ENCODE measurements at regions not wholly inside any gene's neighbourhood (a gene's known extent, or its start where the extent isn't known, plus 50 kb on each side); places are given as distances from the start of the nearest gene placed in this dataset.

DNA sequence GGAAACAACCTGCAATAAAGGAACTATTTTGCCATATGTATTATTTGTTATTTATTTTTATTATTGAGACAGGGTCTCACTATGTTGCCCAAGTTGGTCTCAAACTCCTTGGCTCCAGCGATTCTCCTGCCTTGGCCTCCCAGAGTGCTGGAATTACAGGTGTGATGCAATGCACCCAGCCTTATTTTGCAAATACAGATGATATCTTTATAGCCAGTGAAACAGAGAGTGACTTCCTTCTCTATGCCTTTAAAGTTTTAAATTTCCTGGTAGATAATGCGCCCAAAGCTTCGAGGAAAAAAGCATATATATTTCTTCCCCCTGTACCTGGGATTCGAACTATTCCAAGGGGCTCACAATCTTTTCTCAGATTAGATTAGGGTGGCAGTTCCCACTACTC, 601.1 kb upstream of the HTR2C start:
- H3K4me3 ChIP-seq = no peak overlapping the region
- TF ChIP-seq, protein P1, sequence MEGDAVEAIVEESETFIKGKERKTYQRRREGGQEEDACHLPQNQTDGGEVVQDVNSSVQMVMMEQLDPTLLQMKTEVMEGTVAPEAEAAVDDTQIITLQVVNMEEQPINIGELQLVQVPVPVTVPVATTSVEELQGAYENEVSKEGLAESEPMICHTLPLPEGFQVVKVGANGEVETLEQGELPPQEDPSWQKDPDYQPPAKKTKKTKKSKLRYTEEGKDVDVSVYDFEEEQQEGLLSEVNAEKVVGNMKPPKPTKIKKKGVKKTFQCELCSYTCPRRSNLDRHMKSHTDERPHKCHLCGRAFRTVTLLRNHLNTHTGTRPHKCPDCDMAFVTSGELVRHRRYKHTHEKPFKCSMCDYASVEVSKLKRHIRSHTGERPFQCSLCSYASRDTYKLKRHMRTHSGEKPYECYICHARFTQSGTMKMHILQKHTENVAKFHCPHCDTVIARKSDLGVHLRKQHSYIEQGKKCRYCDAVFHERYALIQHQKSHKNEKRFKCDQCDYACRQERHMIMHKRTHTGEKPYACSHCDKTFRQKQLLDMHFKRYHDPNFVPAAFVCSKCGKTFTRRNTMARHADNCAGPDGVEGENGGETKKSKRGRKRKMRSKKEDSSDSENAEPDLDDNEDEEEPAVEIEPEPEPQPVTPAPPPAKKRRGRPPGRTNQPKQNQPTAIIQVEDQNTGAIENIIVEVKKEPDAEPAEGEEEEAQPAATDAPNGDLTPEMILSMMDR (IDR thresholded peaks at IDR 0.05) = no peak
- TF ChIP-seq POLR2A (IDR thresholded peaks at IDR 0.05) = no peak
- TF ChIP-seq EP300 (IDR thresholded peaks at IDR 0.05) = no peak
- WGBS, 2 donors = 75 to 92% methylated on average over 4 of the region's 4 CpGs
- H3K27ac ChIP-seq = no peak overlapping the region
- peaks cover 0 to 6% of the 10 kb centered on the region in 2 donors for H3K27me3 ChIP-seq
- H3K9me3 ChIP-seq = no peaks in the 10 kb centered on the region
- no peak for DNase-seq (ENCODE audit: low spot score in 2 of 2)
- no peaks in the 10 kb centered on the region for H3K4me1 ChIP-seq
- no peaks in the 10 kb centered on the region for H3K36me3 ChIP-seq

GRCh38 chrX:113980953-113981352, 602.9 kb upstream of the HTR2C start:
- H3K4me1 ChIP-seq = no peaks in the 10 kb centered on the region
- TF ChIP-seq EP300 (IDR thresholded peaks at IDR 0.05) = no peak
- no peak overlapping the region for H3K27ac ChIP-seq
- H3K27me3 ChIP-seq = peaks cover 0 to 7% of the 10 kb centered on the region in 2 donors
- no peaks in the 10 kb centered on the region for H3K36me3 ChIP-seq
- no peak overlapping the region for H3K4me3 ChIP-seq
- no peak for DNase-seq (ENCODE audit: low spot score in 2 of 2)
- no peaks in the 10 kb centered on the region for H3K9me3 ChIP-seq
- 62 to 74% methylated on average over 2 of the region's 2 CpGs for WGBS, 2 donors

DNA sequence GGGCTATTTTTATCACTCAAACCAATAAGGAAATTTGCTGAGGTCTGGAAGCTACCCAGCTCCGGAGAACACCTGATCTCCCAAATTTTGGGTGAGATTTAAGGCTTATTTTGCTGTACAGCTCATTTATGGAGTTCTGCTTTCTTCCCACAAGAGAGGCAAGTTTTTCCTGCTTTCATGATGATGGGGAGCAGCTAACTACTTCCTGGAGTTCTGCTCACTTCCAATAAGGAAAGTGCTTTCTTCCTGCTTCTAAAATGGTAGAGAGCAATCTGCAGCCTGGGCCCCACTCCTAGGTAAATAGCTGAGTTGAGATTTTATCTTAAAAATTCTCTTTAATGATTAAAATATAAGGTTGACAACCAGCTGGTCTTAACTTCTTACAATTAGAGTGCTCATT, 606.0 kb upstream of the HTR2C start:
- H3K4me3 ChIP-seq = no peak overlapping the region
- no peaks in the 10 kb centered on the region for H3K4me1 ChIP-seq
- DNase-seq (ENCODE audit: low spot score in 2 of 2) = no peak
- TF ChIP-seq EP300 (IDR thresholded peaks at IDR 0.05) (no peak), POLR2A (IDR thresholded peaks at IDR 0.05) (no peak)
- TF ChIP-seq, protein P1 (IDR thresholded peaks at IDR 0.05) = no peak
- peaks cover 0 to 5% of the 10 kb centered on the region in 2 donors for H3K27me3 ChIP-seq
- no peaks in the 10 kb centered on the region for H3K9me3 ChIP-seq
- H3K27ac ChIP-seq = no peak overlapping the region
- H3K36me3 ChIP-seq = no peaks in the 10 kb centered on the region
- WGBS, 2 donors = 75 to 78% methylated on average over 1 of the region's 1 CpG

- no peaks in the 10 kb centered on the region for H3K36me3 ChIP-seq
- H3K4me1 ChIP-seq = no peaks in the 10 kb centered on the region
- DNase-seq (ENCODE audit: low spot score in 2 of 2) = no peak
- H3K27me3 ChIP-seq = peaks cover 0 to 7% of the 10 kb centered on the region in 2 donors
- H3K27ac ChIP-seq = no peak overlapping the region
- WGBS, 2 donors = 54 to 71% methylated on average over 2 of the region's 2 CpGs
- H3K9me3 ChIP-seq = no peaks in the 10 kb centered on the region
- no peak for TF ChIP-seq EP300 (IDR thresholded peaks at IDR 0.05)
- TF ChIP-seq, protein P1 (IDR thresholded peaks at IDR 0.05) = no peak
- H3K4me3 ChIP-seq = no peak overlapping the region
Observed at GRCh38 chrX:113975441-113975840, 608.4 kb upstream of the HTR2C start.

GRCh38 chrX:113974881-113975280, 609.0 kb upstream of the HTR2C start:
- Histone ChIP-seq H3K4me3 (no peak overlapping the region), H3K9me3 (no peaks in the 10 kb centered on the region), H3K27ac (no peak overlapping the region), H3K4me1 (no peaks in the 10 kb centered on the region), H3K27me3 (peaks cover 0 to 7% of the 10 kb centered on the region in 2 donors), H3K36me3 (no peaks in the 10 kb centered on the region)
- no peak for DNase-seq (ENCODE audit: low spot score in 2 of 2)
- TF ChIP-seq POLR2A (IDR thresholded peaks at IDR 0.05) = no peak
- TF ChIP-seq EP300 (IDR thresholded peaks at IDR 0.05) = no peak
- TF ChIP-seq, protein P1 (IDR thresholded peaks at IDR 0.05) = no peak

DNA sequence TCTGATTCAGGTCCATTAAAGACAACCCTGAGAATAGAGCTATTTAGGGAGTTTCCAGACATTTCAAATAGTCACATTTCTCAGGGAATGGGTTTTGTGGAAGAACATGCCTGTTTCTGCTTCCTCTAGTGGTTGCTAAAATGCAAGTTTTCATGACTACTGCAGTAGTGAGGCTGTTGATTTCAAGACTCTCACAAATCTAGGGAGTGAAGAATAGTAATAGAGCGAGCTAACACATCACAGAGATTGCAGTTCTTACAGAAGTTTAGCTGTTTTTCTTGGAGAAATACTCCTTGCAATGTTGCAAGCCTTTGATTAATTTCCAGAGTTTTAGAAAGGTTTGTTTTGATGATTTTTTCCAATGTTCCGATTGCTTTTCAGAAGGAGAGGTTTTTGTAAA, 610.2 kb upstream of the HTR2C start:
- WGBS, 2 donors = 43 to 54% methylated on average over 2 of the region's 2 CpGs
- Histone ChIP-seq H3K4me3 (no peak overlapping the region), H3K27me3 (peaks cover 0 to 7% of the 10 kb centered on the region in 2 donors), H3K27ac (peak overlapping the region in 2 of 4 donors; percentile 2 to 29), H3K4me1 (no peaks in the 10 kb centered on the region), H3K9me3 (no peaks in the 10 kb centered on the region), H3K36me3 (no peaks in the 10 kb centered on the region)
- no peak for TF ChIP-seq POLR2A (IDR thresholded peaks at IDR 0.05)
- TF ChIP-seq, protein P1 (IDR thresholded peaks at IDR 0.05) = no peak
- no peak for TF ChIP-seq EP300 (IDR thresholded peaks at IDR 0.05)
- DNase-seq (ENCODE audit: low spot score in 2 of 2) = no peak

Data from tibial nerve (tissue), 4 donors.